COLO668 (cell line): ENCODE measurements at regions not wholly inside any gene's neighbourhood (a gene's known extent, or its start where the extent isn't known, plus 50 kb on each side); places are given as distances from the start of the nearest gene placed in this dataset.

Experiments
- DNase-seq: peaks from one replicate; lab custom pipeline; 2025; ENCODE audit not compliant: unreplicated experiment; lab: John Stamatoyannopoulos, UW

DNA sequence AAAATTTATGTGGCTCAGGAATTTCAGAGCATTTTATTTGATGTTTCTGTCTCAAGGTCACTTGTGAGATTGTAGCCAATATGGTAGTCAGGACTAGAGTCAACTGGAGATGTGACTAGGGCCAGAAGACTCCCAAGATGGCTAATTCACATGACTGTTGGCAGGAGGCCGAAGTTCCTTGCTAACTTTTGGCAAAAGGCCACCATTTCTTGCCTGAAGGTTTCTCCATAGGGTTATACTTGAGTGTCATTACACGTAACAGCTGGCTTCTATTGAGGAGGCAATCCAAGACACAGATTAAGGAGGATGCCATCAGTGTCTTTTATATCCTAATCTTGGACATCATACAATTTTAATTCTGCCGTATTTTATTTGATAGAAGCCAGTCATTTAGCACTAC lies 162.3 kb upstream of the MAOA start:
- no peak for DNase-seq

DNA sequence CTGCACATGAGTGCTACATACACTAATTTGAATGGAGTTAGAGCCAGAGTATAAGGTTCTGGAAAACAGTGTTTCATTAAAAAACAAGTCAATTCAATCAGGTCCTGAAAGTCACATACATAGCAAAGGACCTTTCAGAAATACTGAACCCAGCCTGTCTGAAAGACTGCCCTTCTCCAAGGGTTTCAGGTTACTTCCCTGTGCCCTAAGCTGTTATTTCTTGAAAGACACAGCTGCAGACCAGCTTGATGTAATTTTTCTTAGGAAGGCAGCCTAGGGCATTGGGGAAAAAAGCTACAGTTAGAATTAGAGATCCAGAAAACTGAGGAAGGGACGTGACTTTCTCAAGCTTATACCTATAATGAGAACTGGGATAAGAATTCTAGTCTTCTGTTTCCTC lies 155.9 kb upstream of the MAOA start:
- DNase-seq, result no peak

DNA sequence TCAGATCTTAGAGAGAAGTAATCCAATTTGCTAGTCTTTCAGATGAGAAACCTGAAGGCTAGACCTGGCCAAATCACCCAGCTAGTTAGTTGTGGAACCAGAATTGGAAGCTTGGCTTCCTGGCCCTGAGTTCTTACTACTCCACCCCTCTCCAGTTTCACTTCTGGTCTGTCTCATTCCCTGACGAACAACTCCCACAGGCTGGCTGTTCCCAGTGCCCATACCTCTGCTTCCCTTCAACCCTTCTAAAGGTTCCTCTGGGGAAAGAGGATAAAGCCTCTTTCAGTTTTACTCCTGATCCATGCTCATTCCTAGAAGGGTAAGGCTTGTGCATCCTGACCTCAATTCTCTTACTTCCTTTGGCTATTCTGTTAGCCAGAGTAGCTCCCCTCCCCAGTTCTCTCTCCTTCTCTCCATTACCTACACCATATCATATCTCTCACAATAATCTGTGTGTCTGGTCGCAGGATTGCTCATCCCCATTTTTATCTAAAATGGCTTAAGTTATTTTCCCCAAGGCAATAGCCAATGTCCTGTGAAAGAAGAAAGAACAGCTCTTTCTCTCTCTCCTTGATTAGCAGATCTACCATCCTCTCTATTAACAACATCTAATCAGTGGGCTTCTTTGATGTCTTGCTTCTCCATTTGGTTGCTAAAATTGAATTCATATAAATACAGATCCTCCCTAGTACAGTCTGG lies 155.0 kb upstream of the MAOA start:
- DNase-seq, result no peak

DNA sequence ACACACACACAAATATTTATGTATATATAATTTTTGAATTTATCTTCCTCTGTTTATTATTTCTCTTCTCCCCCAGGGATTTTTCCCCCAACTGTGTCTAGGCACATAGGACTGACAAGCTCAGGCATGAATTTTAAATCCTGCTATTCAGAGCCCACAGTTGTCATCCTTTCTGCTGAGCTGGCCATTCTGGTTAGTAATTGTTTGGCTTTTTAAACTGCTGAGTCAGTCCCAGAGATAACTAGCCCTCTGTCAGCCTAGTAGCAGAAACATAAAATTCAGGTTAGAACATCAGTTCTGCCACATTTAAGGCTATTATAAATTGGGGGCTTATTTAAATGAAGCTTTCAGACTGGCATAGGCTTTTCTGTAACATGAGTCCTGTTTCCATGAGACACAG lies 151.7 kb upstream of the MAOA start:
- DNase-seq, result no peak

DNA sequence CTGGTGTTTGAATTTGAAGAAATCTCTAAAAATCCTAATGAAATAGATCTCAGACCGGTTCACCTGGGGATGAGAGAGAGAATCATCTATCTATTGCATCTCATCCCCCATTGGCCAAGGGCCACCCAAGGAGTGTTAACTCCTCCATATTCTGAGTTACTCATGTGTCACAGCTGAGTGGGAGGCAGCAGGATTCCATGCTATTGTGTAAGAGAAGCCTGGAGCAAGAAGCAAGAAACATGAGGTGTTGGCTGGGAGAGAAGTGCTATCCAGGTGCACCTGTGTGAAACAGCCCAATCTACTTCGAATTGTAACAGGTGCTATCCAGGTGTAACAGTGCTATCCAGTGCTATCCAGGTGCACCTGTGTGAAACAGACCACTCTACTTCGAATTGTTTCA lies 150.3 kb upstream of the MAOA start:
- DNase-seq, result no peak

DNA sequence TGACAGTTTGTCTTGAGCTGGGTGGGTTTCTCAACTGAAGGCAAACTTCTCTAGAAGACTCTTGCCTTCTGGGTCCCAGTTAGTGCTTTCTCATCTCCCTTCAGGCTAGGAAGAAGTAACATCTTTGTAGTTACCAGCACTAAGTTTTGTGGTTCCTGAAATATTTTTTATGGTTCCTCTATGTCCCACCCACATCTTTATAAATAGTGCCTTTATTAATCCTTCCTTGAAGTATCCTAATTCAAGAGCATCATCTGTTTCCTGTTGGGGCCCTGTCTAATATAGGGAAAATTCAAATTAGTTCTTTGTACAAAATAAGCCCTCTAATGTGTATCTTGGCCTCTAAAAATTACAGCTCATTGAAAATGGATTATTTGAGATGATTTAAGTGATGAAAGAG lies 147.4 kb upstream of the MAOA start:
- DNase-seq, result no peak

DNA sequence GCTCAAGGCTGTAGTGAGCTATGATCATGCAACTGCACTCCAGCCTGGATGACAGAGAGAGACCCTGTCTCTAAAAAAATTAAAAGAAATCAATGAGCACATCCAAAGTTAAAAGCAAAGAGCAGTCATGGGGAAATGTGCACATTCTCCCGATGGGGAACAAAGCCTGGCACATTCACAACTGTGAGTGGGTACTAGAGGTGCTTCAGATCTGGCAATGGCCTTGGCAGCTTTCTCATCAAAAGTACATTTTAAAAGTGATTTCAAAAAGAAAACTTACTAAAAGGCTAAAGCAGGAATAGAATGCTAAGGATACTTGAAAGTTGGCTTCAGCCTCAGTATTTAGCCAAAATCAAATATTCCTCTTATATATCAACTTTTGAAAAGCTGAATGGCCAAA lies 145.9 kb upstream of the MAOA start:
- no peak for DNase-seq

DNA sequence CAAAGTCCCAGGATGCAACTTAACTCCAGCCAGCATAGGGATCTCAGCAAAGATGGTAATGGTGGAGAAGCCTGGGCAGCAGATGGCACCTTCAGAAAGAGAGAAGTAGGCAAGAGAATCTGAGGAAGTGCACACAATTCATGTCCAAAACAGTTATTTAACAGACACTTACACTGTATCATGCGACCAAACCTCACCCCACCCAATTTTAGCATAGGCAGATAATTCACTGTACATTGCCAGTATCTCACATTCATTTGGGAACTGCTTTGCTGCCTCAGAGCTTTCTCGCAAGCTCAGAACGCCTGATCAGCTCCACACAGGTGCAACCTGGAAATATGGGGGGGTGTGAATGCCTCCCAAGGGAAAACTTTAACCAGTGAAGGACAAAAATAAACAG lies 143.0 kb upstream of the MAOA start:
- no peak for DNase-seq

DNA sequence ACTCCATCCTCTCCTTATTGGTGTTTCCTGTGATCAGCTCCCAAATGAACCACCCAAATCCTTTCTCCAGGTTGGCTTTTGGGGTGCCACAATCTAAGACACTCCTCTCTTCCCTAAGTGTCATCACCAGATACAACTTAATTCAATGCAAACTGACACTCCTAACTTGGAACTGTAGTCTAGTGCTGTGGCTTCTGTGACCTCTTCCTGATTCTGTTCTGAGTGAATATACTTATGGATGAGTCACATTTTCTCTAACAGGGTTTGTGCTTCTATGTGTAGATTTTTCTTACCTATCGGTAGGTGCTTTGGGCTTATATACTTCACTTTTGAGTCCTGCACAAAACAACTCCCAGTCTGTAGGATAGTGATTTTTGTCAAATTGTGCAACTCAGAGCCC lies 141.3 kb upstream of the MAOA start:
- no peak for DNase-seq

DNA sequence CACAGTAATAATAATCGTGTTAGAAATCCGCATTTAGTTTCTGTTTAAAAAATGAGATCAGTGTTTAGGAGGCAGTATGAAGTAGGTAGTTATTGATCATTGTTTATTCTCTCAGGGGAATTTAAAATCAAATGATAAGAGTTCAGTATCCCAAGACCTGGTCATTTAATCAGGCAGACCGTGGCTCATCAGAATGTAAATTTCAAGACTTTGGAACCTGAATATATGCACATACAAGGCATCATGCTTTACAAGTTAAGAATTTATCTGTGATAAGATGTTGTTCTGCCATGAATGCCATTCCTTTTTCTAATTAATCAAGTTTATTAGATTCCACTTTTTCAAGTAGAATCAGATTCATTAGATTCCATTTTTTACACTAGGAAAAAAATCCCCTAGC lies 133.5 kb upstream of the MAOA start:
- no peak for DNase-seq

DNA sequence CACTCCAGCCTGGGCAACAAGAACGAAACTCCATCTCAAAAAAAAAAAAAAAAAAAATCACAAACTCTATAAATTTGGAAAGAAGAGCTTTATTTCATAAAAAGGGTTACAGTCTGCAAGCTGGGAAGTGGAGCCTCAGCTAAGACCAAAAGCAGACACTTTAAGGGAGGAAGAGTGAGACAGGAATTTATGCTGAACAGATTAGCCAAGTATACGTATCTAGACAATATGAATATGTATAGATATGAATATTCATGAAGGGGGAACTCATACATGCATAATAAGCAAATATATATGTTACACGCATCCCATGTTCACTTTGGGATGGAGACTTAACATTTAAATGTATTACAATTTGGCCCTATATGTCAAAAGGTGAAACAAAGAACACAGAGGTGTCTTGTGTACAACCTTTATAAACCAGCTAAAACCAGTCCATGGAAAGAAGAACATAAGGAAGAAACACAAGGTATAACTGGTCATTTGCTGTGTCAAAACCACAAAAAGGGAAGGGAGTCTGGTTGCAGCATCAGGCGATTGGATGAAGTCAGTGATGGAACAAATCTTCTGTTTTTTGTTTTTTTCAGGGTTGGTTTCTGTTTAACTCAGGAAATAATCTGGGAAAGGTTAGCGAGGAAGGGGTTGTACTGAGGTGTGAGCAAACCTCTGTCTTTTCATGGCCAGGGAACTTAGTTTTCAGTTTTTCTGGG lies 130.0 kb upstream of the MAOA start:
- no peak for DNase-seq

DNA sequence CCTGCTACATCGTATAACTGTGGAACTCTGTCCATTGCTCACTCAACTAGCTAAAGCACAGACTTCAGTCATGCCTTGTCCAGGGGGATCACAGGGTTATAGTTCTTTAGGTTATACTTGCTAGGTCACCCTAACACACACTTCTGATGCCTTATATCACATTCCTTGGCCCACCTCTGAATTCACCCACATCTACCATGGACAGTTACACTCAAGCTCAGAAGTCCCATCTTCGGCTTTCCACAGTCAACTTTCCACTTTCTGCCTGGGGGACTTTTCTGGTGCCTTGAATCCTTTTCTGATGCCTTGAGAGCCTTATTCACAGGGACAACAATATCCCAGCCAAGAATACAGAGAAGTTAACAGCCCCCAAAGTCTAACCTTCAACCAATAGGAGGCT lies 129.2 kb upstream of the MAOA start:
- DNase-seq, result no peak

DNA sequence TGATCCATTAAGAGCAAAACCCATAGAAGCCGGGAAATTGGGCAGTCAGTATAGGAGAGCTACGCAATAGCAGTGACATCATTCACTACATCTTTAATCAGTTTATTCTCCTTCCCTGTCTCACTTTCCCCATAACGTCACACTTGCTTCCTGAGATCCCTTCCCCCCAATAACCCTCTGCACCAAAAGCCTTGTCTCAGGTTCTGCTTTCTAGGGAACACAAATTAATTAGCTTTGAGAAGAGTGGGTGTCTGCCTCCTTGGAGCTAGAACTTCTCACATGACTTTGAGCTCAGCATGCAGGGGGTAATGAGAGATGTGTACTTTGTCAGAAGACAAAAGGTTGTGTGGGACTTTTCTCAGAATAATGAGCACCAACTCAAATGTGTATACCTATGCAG lies 128.3 kb upstream of the MAOA start:
- DNase-seq, result no peak

DNA sequence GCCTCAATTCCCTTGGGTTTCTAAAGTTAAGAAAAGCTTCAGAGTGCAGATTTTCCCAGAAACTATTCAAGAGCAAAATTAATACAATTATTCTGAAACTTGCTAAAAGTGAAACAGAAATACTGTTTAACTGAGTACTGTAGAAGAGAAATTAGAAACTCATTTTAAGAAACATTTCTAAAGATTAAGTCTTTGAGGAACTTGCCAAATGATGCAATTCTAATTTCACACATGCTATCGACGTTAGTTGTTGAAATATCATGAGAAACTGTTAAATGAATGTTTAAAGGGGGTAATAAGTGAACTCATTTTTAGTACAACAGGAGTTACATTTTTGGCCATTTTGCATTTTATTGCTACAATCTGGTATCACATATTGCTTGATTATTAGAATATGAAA lies 125.3 kb upstream of the MAOA start:
- no peak for DNase-seq

DNA sequence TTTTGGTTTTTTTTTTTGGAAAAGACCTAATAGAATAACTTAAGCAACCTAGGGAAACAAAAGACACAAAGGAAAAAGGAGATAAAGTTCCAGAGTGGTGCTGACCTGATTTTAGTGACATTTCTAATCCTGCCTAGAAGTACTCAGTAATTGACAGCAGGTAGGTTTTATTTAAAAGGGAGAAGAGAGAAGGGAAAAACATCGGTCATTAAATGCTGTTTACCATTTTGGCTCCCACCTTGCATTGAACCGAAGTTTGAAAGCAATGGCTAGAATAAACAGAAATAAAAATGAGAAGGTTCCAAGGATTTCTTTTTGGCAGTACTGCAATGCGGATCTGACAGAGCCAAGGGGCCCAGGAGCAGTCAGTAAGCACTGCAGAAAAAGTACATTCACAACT lies 115.8 kb upstream of the MAOA start:
- no peak for DNase-seq

DNA sequence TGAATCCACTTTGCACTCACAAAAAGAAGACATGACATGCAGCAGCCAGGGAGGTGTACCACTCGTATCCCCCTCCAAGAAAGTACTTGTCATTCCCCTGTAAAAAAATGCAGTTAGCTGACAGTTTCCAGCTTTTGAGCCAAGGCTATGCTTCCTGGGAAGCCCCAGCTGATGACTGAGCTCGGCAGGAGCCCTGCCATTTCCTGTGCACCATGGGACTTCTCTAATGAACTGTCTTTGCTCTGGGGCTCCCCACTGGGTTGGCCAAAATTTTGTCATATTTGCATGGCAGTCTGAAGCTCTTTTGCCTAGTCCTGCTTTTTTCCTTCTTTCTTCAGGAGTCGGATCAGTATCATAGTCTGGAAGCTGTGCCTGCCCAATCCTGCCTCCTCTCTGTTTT lies 104.5 kb upstream of the MAOA start:
- DNase-seq, result no peak

DNA sequence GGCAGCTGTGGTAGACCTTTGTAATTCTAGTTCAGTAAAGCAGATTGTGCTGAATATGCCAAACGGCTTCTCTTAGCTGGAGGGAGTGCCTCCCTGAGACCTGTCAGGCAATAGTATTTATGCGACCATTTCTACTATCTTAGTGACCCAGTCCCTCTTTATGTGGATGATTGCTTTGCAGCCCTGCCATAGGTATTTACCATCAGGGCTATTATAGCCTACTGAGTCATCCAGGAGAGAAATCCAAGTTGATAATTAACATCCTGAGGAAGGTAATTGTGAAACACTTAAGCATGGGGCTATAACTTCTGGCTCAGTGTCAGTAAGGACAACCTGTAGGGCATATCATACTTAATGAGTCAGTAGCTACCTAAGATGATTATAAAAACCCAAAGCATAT lies 103.9 kb upstream of the MAOA start:
- DNase-seq, result no peak

DNA sequence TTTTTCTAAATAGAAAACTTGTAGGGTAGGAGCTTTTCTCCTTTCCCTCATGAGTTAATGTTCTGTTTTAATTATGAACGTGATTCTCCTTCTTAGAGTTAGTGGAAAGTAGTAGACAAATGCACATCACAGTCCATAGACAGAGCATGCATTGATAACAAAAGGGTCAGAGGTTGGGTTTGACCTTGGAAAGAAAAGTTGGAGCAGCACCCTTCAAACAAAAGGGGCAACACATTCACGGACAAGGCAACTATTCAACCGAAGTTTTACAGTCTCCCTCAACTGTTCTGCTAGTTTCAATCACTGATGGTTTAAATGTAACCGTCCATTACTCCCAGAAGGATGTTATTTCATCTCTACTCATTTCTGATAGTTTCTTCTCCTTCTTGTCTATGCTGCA lies 103.4 kb upstream of the MAOA start:
- DNase-seq, result no peak

DNA sequence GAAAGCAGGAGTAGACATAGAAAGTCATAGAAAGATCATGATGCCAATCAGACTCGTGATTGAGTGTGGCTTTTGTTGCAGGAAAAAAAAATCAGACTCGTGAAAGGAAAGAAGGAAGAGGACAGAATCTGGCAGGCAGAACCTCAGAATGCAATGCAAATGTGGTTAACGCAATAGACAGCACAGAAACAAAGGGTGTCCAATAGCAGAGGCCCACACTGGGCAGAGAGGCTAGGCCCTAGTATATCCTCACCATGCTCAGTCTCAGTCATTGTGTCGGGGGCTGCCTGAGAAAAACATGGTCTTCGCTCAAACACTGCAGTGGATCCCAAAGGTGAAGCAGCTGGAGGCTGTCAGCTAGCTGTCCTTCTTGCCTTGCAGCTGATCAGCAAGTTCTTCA lies 102.8 kb upstream of the MAOA start:
- no peak for DNase-seq

DNA sequence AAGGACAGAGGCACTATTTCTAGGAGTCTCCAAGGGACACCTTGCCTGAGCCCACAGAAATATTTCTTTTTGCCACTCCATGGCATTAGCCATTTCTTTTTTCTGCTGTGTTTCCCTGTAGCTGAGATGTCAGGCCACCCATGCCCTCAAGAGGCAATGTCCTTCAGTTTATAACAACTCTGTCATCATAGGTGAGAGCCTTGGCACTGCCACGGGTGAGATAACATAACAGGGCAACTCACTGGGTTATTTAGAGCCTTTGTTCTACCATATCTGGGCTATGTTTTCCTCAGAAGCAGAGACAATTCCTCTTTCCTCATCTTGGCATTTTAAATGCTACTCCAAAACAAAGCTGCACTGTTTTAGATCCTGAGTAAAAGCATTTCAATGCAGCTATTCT lies 99.9 kb upstream of the MAOA start:
- no peak for DNase-seq

DNA sequence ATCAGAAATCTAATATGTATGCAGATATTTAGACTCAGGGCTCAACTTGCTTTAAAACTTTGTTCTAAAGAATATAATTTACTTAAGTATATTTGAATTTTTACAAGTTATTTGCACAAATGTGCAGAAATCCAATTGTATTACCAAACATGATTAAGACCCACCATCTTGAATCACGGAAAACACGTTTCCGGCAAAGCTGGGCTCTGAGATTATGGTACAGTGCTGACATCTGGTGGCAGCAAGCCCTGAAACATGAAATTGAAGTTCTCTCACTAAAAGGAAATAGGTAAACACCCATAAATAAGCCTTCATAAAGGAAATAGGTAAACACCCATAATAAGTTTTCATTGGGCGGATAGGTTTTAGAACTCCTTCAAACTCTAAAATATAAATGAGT lies 98.3 kb upstream of the MAOA start:
- no peak for DNase-seq

DNA sequence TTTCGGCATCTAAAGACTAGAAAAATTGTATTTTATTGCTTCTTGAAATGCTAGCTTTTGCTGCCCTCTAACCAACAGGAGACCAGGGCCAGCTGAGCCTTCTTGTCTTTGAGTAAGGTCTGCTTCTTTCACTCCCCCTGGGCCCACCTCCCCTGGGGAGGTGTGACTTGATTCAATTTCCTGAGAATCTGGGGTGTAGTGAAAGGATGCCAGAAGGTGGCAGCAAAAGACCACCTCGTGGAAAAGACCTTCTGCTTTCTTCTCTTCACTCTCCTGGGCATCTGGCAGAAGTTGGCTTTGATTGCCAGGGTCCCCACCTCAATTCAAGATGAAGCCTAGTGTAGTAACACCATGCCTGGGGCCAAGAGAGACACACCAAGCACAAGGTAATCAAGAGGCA lies 96.5 kb upstream of the MAOA start:
- DNase-seq, result no peak
